HG03159 (cell line): ENCODE measurements at regions not wholly inside any gene's neighbourhood (a gene's known extent, or its start where the extent isn't known, plus 50 kb on each side); places are given as distances from the start of the nearest gene placed in this dataset.
"Not testable (repeated sequence)": the region's sequence is repeated elsewhere in the genome, so short reads cannot be mapped to it uniquely, and the experiment has no call there.

Experiments
- ATAC-seq: cut with Tn5 transposase; IDR thresholded peaks from one replicate; pipeline ENCODE4 v1.9.1; 2021; ENCODE audit warnings: mild to moderate bottlenecking, moderate library complexity; ENCODE audit not compliant: unreplicated experiment

- no peak for ATAC-seq
Observed at GRCh38 chr20:50323777-50324775, 133.4 kb downstream of the CEBPB start.

GRCh38 chr20:50325215-50325614 is 134.6 kb downstream of the CEBPB start:
- ATAC-seq: no peak

- no peak for ATAC-seq
Observed at GRCh38 chr20:50325651-50326050, 135.0 kb downstream of the CEBPB start.

- ATAC-seq: no peak
Observed at GRCh38 chr20:50327666-50328065, 137.0 kb downstream of the CEBPB start.

- no peak for ATAC-seq
Observed at GRCh38 chr20:50328222-50328979, 137.8 kb downstream of the CEBPB start.

GRCh38 chr20:50328996-50329898 is 138.6 kb downstream of the CEBPB start:
- no peak for ATAC-seq

- ATAC-seq: no peak
Observed at GRCh38 chr20:50329981-50330503, 139.4 kb downstream of the CEBPB start.

- no peak for ATAC-seq
Observed at GRCh38 chr20:50330504-50331313, 140.1 kb downstream of the CEBPB start.

GRCh38 chr20:50331469-50332363 is 141.1 kb downstream of the CEBPB start:
- ATAC-seq: no peak

- no peak for ATAC-seq
Observed at GRCh38 chr20:50332491-50332980, 141.9 kb downstream of the CEBPB start.

GRCh38 chr20:50333131-50333670 is 142.6 kb downstream of the CEBPB start:
- no peak for ATAC-seq

GRCh38 chr20:50333812-50334211 is 143.2 kb downstream of the CEBPB start:
- no peak for ATAC-seq

GRCh38 chr20:50334512-50334911 is 143.9 kb downstream of the CEBPB start:
- ATAC-seq: not testable (repeated sequence)

- ATAC-seq: no peak
Observed at GRCh38 chr20:50335105-50335504, 144.5 kb downstream of the CEBPB start.

- ATAC-seq: no peak
Observed at GRCh38 chr20:50335866-50336265, 145.2 kb downstream of the CEBPB start.

GRCh38 chr20:50336661-50337060 is 146.0 kb downstream of the CEBPB start:
- ATAC-seq: no peak

- ATAC-seq: no peak
Observed at GRCh38 chr20:50337521-50338466, 147.2 kb downstream of the CEBPB start.
